Activated CD8-positive, alpha-beta T cell treated with anti-CD3 and anti-CD28 coated beads, Interleukin-2, amount 10 ng/mL, durations not matched to agents 7 days and 5 days (primary cell): ENCODE measurements at regions not wholly inside any gene's neighbourhood (a gene's known extent, or its start where the extent isn't known, plus 50 kb on each side); places are given as distances from the start of the nearest gene placed in this dataset.

ENCODE experiments used
- ATAC-seq: fragments of 150-1000 bp; cut with Tn5 transposase; one replicate; pipeline ENCODE4 v1.10.0; 2021; ENCODE audit warnings: moderate library complexity
- CTCF ChIA-PET: fragments of 350-600 bp; sonication (Branson Sonifier 250); formaldehyde crosslinking; loops from one replicate; lab custom pipeline; 2021; ENCODE audit warnings: antibody characterized with exemption; lab: Charles Lee
- POLR2A ChIA-PET: fragments of 350-600 bp; sonication (Branson Sonifier 250); formaldehyde crosslinking; loops from one replicate; lab custom pipeline; 2021; ENCODE audit warnings: antibody characterized with exemption; lab: Charles Lee
- DNase-seq: peaks from one replicate; pipeline ENCODE4 v3.0.0-alpha.2; 2020
- H3K27ac Mint-ChIP-seq: one replicate; pipeline ENCODE4 v1.8.0; 2021; ENCODE audit warnings: mild to moderate bottlenecking, mixed read lengths
- H3K27me3 Mint-ChIP-seq: one replicate; pipeline ENCODE4 v1.8.0; 2021; ENCODE audit warnings: low read depth, mixed read lengths
- H3K36me3 Mint-ChIP-seq: one replicate; pipeline ENCODE4 v1.8.0; 2021; ENCODE audit warnings: low read depth, mixed read lengths
- H3K4me1 Mint-ChIP-seq: one replicate; pipeline ENCODE4 v1.8.0; 2021; ENCODE audit warnings: low read depth, mixed read lengths
- H3K4me3 Mint-ChIP-seq: one replicate; pipeline ENCODE4 v1.8.0; 2021; ENCODE audit warnings: mild to moderate bottlenecking, mixed read lengths
- H3K9me3 Mint-ChIP-seq: one replicate; pipeline ENCODE4 v1.8.0; 2022; ENCODE audit warnings: mixed read lengths; ENCODE audit not compliant: insufficient read depth

GRCh38 chr15:94098921-94099573, 132.3 kb upstream of the MCTP2 start:
- DNase-seq (no peak), ATAC-seq (no peak)
- CTCF ChIA-PET = no interaction called here
- Mint-ChIP-seq H3K4me3 (no peak overlapping the region), H3K9me3 (no peaks in the 10 kb centered on the region), H3K27me3 (peaks cover 2% of the 10 kb centered on the region), H3K4me1 (no peaks in the 10 kb centered on the region), H3K27ac (no peak overlapping the region), H3K36me3 (no peaks in the 10 kb centered on the region)
- POLR2A ChIA-PET = no interaction called here

- Mint-ChIP-seq H3K4me1 (no peaks in the 10 kb centered on the region), H3K4me3 (no peak overlapping the region), H3K27ac (no peak overlapping the region), H3K27me3 (peaks cover 3% of the 10 kb centered on the region), H3K36me3 (no peaks in the 10 kb centered on the region), H3K9me3 (no peaks in the 10 kb centered on the region)
- ChIA-PET CTCF (interaction anchor here (0.9 kb wide), 1 partner anchor 478 kb away, joined by 3 read pairs; no protein-coding TSS in a partner anchor), POLR2A (no interaction called here)
- ATAC-seq = no peak
- no peak for DNase-seq
These were observed 133.8 kb upstream of the MCTP2 start for GRCh38 chr15:94097552-94097951.

- DNase-seq (no peak), ATAC-seq (no peak)
- Mint-ChIP-seq H3K4me1 (no peaks in the 10 kb centered on the region), H3K4me3 (no peak overlapping the region), H3K9me3 (no peaks in the 10 kb centered on the region), H3K27ac (no peak overlapping the region), H3K27me3 (peaks cover 10% of the 10 kb centered on the region), H3K36me3 (no peaks in the 10 kb centered on the region)
- ChIA-PET CTCF (no interaction called here), POLR2A (no interaction called here)
These were observed 137.1 kb upstream of the MCTP2 start for GRCh38 chr15:94094310-94094709.

GRCh38 chr15:94086341-94086740, 145.0 kb upstream of the MCTP2 start:
- Mint-ChIP-seq H3K4me3 (no peak overlapping the region), H3K4me1 (no peaks in the 10 kb centered on the region), H3K27me3 (peaks cover 1% of the 10 kb centered on the region), H3K36me3 (no peaks in the 10 kb centered on the region), H3K9me3 (no peaks in the 10 kb centered on the region), H3K27ac (no peak overlapping the region)
- DNase-seq (no peak), ATAC-seq (no peak)
- CTCF ChIA-PET = no interaction called here
- POLR2A ChIA-PET = no interaction called here

- ATAC-seq = no peak
- H3K4me3 Mint-ChIP-seq = no peak overlapping the region
- no peak overlapping the region for H3K27ac Mint-ChIP-seq
- DNase-seq = no peak
- ChIA-PET POLR2A (no interaction called here), CTCF (no interaction called here)
- H3K36me3 Mint-ChIP-seq = no peaks in the 10 kb centered on the region
- H3K4me1 Mint-ChIP-seq = no peaks in the 10 kb centered on the region
- H3K9me3 Mint-ChIP-seq = no peaks in the 10 kb centered on the region
- no peaks in the 10 kb centered on the region for H3K27me3 Mint-ChIP-seq
These were observed 147.8 kb upstream of the MCTP2 start for GRCh38 chr15:94083467-94084052.

- ATAC-seq (no peak), DNase-seq (no peak)
- Mint-ChIP-seq H3K4me3 (no peak overlapping the region), H3K4me1 (no peaks in the 10 kb centered on the region), H3K27me3 (no peaks in the 10 kb centered on the region), H3K36me3 (no peaks in the 10 kb centered on the region), H3K9me3 (no peaks in the 10 kb centered on the region), H3K27ac (no peak overlapping the region)
- POLR2A ChIA-PET = no interaction called here
- CTCF ChIA-PET = no interaction called here
These were observed 149.5 kb upstream of the MCTP2 start for GRCh38 chr15:94081829-94082228.

GRCh38 chr15:94080989-94081605, 150.3 kb upstream of the MCTP2 start:
- no peaks in the 10 kb centered on the region for H3K4me1 Mint-ChIP-seq
- no peak overlapping the region for H3K4me3 Mint-ChIP-seq
- no peaks in the 10 kb centered on the region for H3K36me3 Mint-ChIP-seq
- no peak for DNase-seq
- ATAC-seq = no peak
- no peaks in the 10 kb centered on the region for H3K9me3 Mint-ChIP-seq
- H3K27me3 Mint-ChIP-seq = peaks cover under 1% of the 10 kb centered on the region
- CTCF ChIA-PET = no interaction called here
- H3K27ac Mint-ChIP-seq = no peak overlapping the region
- POLR2A ChIA-PET = no interaction called here

GRCh38 chr15:94080416-94080815, 150.9 kb upstream of the MCTP2 start:
- DNase-seq (no peak), ATAC-seq (no peak)
- Mint-ChIP-seq H3K4me3 (no peak overlapping the region), H3K36me3 (no peaks in the 10 kb centered on the region), H3K27ac (no peak overlapping the region), H3K27me3 (peaks cover 3% of the 10 kb centered on the region), H3K9me3 (no peaks in the 10 kb centered on the region), H3K4me1 (no peaks in the 10 kb centered on the region)
- POLR2A ChIA-PET = no interaction called here
- CTCF ChIA-PET = no interaction called here

GRCh38 chr15:94079968-94080367, 151.4 kb upstream of the MCTP2 start:
- ChIA-PET CTCF (no interaction called here), POLR2A (no interaction called here)
- H3K9me3 Mint-ChIP-seq = no peaks in the 10 kb centered on the region
- no peak for DNase-seq
- no peak for ATAC-seq
- H3K36me3 Mint-ChIP-seq = no peaks in the 10 kb centered on the region
- H3K4me3 Mint-ChIP-seq = no peak overlapping the region
- peaks cover 3% of the 10 kb centered on the region for H3K27me3 Mint-ChIP-seq
- no peaks in the 10 kb centered on the region for H3K4me1 Mint-ChIP-seq
- no peak overlapping the region for H3K27ac Mint-ChIP-seq

- no peaks in the 10 kb centered on the region for H3K4me1 Mint-ChIP-seq
- no peaks in the 10 kb centered on the region for H3K36me3 Mint-ChIP-seq
- ATAC-seq = no peak
- no peak overlapping the region for H3K27ac Mint-ChIP-seq
- ChIA-PET POLR2A (interaction anchor here (0.6 kb wide), 2 partner anchors 185 to 446 kb away, joined by 3 to 4 read pairs; no protein-coding TSS in a partner anchor), CTCF (no interaction called here)
- DNase-seq = no peak
- H3K27me3 Mint-ChIP-seq = peaks cover 3% of the 10 kb centered on the region
- H3K4me3 Mint-ChIP-seq = no peak overlapping the region
- H3K9me3 Mint-ChIP-seq = no peaks in the 10 kb centered on the region
These were observed 151.9 kb upstream of the MCTP2 start for GRCh38 chr15:94079459-94079858.

GRCh38 chr15:94077938-94078337, 153.4 kb upstream of the MCTP2 start:
- H3K9me3 Mint-ChIP-seq = no peaks in the 10 kb centered on the region
- POLR2A ChIA-PET = no interaction called here
- CTCF ChIA-PET = no interaction called here
- no peaks in the 10 kb centered on the region for H3K36me3 Mint-ChIP-seq
- no peak overlapping the region for H3K27ac Mint-ChIP-seq
- DNase-seq = no peak
- ATAC-seq = no peak
- H3K4me1 Mint-ChIP-seq = no peaks in the 10 kb centered on the region
- H3K4me3 Mint-ChIP-seq = no peak overlapping the region
- H3K27me3 Mint-ChIP-seq = peaks cover 3% of the 10 kb centered on the region

- peaks cover 3% of the 10 kb centered on the region for H3K27me3 Mint-ChIP-seq
- H3K4me1 Mint-ChIP-seq = no peaks in the 10 kb centered on the region
- H3K36me3 Mint-ChIP-seq = no peaks in the 10 kb centered on the region
- no peak overlapping the region for H3K27ac Mint-ChIP-seq
- ATAC-seq (no peak), DNase-seq (no peak)
- POLR2A ChIA-PET = no interaction called here
- H3K9me3 Mint-ChIP-seq = no peaks in the 10 kb centered on the region
- no peak overlapping the region for H3K4me3 Mint-ChIP-seq
- CTCF ChIA-PET = no interaction called here
These were observed 156.0 kb upstream of the MCTP2 start for GRCh38 chr15:94075349-94075748.
